ENCODE measurements at regions not wholly inside any gene's neighbourhood (a gene's known extent, or its start where the extent isn't known, plus 50 kb on each side); places are given as distances from the start of the nearest gene placed in this dataset.

- no peak for TF ChIP-seq SUZ12 (IDR thresholded peaks at IDR 0.05; ENCODE audit: extremely low read depth, insufficient read depth, insufficient read length)
- no peak for TF ChIP-seq ZNF274 (IDR thresholded peaks at IDR 0.05; ENCODE audit: low read depth, low read length)
Measured at GRCh38 chr5:143934821-143935220, 122.9 kb downstream of the HMHB1 start.
